GM18907 (cell line): ENCODE measurements at regions not wholly inside any gene's neighbourhood (a gene's known extent, or its start where the extent isn't known, plus 50 kb on each side); places are given as distances from the start of the nearest gene placed in this dataset.

Source experiments
- ATAC-seq: cut with Tn5 transposase; IDR thresholded peaks from one replicate; pipeline ENCODE4 v1.9.1; 2021; ENCODE audit warnings: mild to moderate bottlenecking, moderate library complexity; ENCODE audit not compliant: unreplicated experiment

DNA sequence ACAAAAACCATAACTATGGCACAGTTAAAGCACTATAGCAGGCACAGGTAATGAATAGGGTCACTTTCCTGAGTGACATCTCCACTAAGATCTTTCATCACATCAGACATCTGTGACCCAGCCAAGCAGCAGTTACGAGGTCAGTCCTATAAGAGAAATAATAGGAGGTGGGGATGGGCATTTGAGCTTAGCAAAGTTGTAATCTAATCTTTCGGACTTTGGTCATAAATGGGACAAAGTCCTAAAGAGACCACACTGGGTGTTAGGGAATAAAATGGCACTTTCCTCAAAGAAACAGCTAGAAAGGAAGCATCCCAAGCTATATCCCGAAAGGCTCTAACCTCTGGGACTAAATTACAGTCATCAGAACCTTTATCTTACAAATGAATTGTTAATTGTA, 432.2 kb downstream of the PIK3R1 start:
- ATAC-seq = no peak

DNA sequence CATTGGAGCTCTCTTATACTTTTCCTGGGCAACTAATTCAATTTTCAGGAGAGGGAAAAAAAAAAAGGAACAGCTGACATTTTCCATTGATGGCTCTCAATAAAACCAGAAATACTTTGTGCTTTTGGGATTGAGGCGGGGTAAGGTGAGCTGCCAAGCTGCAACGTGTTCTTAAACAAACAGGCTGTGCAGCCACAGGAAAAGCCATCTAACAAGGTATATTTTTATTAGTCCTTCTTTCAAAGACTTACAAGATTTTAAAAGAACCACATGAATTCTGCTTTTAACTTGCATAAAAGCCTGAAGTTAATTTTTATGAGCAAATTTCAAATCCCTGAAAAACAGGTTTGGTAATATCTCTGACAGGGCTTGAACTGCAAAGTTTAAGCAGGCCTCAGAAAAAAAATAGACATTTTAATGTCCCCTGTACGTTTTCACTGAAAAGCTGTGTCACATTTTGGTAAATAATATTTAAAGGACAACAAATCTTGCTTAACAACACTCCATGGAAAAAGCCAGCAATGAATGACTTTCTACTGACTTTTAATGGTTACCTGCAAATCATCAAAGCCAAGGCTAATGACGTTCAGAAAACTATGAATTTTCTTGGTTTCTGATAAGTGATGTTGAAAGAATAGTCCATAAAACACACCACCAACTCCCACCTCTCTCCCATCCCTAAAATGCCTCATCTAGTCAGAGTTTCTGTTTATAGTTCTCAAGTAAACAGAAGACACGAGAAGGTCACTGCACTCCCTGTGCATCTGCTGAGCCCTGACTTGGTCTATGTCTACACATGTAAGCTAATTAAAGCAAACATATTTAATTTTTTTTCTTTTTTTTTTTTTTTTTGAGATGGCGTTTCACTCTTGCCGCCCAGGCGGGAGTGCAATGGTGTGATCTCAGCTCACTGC, 433.6 kb downstream of the PIK3R1 start:
- no peak for ATAC-seq

DNA sequence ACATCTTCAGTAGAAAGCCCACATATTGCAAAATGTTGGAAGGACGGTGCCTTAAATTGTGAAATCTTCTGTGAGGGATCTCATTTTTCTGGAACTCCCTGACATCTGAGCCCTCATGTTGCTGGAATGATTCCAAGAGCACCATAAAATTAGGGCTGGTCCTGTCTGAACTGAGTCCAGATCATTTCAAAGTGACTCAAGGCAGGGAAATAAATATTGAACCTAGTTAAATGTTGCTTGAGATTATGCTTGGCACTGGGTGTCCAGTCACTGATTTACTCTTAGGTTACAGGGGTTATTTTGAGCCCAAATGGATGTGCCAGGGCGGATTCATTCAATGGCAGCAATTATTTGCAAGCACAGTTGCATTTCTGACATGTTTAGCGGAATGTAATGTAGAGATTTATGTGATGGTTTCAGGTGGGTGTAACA, 437.0 kb downstream of the PIK3R1 start:
- no peak for ATAC-seq

DNA sequence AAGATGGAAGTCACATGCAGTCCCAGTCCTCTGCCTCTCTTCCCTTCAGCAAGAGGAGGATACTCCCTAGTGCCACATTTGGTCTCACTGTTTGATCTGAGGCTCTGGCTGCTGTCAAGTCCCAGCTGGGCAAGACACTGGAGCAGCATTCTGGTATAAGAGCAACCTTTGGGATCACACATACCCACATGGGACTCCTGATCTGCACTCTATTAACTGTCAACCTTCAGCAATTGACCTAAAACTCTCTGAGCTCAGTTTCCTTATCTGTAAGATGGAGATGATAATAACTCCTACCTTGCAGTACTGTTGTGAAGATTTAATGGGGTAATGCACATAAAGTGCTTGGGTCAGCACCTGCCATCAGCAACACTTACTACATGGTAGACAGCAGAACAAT, 437.9 kb downstream of the PIK3R1 start:
- ATAC-seq = no peak

DNA sequence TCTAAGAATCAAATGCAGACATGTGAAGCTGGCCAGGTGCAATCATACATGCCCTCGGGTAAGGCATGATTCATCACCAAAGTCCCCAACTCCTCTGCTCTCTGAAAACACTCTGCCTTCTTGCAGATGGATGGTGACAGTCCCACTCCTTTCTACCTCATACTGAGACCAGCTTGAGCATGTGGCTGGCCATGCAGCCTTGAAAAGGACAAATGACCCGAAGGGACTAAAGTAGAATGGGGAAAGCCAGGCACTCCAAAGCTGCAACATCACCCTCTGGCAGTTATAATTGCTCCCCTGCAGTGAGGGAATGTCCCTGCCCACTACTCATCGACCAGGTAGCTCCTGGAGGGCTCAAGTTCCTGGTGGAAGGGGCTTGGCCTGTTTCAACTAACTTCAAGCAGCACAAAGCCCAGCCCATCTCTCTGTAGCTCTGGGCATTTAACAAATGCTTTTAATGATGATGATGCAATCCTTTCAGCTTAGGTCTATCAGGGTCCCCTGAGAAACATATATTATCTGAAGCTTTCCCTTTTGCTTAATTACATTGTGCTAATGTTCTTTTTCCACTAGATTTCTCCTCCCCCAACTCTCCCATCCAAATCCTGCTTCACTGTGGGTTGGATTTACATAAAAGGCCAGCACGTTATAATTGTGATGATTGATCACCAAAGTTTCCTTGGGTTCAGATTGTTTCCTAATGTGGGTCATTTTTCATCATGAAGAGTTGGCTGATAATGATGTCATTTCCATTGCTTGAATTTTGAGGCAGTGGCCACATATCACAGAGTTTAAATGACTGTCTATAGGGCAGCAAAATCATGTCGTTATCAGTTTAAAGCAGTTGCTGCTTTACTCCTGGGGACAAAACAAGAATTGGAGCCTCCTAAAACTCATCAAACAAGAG, 436.5 kb upstream of the SLC30A5 start:
- no peak for ATAC-seq

DNA sequence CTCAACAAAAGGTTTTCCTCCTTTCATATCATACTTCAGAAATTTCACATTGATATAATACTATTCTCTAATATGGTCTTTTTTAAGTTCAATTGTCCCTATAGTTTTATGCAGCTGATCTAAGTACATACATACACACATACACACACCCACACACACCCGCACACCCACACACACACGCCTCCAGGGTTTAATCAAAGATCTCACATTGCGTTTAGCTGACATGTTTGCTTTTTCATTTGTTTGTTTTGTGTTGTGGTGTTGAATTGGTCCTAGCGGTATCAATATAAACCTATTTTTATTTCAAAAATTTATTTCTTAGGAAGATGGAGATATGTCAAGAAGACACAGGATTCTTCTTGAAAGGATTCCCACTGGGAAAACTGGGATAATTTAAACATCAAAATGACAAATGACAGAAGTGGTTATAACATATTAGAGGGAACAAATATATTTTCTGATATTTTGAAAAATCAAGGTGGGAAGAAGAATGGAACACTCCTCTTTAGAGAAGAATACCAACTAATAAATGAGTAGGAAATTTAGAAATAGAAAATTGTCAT, 434.9 kb upstream of the SLC30A5 start:
- no peak for ATAC-seq

DNA sequence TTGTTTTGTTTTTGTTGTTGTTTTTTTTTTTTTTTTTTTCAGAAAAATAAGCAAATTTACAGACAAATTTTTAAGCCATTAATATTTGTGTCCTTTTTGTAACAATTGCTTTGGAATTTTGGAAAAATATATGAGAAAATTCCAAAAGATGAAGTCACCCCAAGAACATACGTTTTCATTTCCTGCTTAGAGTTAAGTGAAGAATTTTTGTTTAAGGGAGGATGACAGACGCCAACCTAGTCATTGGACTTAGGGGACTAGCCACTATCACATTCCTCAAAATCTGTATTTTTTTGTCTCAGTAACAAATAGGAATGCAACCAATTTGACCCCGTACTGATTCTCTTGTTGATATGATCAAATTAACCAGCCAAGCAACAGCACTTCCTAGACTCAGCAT, 433.9 kb upstream of the SLC30A5 start:
- no peak for ATAC-seq

DNA sequence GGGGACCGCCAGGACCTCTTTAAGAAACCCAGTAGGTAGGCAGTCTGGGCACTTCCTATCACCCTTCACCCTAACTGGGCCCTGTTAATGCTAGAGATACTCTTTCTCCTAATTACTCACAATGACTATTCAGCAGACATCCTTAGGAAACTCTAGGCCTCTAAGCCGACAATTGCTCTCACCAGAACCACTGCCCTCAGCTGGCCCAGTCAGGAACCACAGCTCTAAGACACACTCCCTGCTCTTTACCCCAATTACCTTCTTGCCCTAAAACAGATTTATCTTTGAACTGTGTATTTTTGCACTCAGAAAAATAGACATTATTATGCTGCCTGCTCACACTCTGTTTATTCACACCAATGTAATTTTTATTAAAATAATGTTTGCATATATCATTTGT, 432.6 kb upstream of the SLC30A5 start:
- no peak for ATAC-seq

DNA sequence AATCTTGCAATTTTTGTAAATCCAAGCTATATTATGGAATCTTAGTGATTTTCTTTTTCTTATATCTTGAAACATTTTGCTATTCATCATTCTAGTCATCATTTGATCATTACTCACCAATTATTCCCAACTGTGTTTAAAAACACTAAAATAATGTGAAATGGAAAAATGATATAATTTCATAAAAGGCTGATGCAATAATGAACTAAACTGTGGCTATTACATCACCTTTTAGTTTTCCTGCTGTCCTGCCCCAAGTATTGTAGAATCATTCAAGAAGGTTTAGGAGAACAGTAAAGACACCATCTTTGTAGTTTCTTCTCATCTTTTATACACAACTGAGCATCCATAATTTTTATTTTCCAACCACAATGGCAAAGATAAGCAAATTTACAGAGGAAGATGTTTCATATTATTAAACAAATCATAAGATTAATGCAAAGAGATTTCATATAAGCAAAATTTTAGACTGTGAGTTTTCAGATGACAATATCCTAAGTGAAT, 431.0 kb upstream of the SLC30A5 start:
- no peak for ATAC-seq

DNA sequence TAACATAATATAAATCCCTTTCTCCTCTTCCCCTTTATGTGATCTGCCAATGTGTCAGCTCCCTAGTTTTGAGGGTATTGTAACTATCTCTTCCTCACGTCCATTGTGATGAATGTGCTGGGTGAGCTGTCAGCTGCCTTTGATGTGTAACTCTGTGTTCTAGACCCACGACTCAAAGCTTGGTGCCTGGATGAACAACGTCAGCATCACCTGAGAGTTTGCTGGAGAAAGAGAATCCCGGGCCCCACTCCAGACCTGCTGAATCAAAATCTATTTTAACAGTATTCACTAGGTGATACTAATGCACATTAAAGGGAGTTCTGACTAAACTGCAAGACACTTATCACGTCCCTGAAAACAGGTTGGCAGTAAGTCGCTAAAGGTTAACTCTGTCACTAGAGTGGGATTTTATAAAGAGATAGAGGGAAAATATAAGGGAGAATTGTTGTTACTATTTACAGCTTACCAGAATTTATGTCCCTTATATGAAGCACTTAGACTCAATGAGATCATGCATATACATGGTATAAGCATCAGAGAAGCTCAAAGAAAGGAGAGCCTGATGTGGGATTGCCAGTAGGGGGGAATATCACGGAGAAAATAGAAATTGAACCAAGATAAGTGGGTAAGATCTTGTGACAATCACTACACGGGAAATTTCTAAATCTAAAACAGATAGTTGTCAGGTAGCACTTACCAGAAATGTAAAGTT, 423.8 kb upstream of the SLC30A5 start:
- ATAC-seq = no peak

DNA sequence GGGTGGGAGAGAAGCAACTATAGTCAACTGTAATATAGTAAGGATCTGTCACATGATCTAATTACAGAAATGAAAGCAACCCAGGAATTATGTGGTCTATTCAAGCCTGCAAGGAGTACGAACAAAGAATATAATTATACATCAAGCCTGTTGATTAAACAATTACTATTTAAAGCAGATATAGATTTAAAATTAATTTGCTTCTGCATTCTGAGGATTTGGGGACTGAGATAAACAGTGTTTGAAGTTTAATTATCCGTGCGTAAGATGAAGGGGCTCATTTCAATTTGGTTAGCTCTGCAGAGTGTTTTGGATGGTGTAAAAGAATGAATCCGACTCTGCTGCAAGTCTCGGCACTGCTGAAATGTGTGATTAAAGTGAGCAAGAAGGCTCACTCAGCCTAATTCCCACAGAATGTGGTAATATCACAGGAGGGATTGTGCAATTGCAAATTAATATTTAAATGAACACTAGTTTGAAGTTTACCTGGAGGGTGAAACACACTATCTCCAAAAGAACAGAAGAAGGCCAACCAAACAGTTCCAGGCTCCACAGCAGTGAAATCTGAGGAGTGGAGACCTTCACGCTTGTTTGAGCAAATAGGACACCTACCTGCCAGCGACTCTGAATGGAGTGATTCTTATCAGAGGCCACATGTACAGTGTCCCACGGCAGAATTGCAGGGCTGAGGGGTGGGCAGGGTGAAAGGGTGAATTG, 420.6 kb upstream of the SLC30A5 start:
- no peak for ATAC-seq

DNA sequence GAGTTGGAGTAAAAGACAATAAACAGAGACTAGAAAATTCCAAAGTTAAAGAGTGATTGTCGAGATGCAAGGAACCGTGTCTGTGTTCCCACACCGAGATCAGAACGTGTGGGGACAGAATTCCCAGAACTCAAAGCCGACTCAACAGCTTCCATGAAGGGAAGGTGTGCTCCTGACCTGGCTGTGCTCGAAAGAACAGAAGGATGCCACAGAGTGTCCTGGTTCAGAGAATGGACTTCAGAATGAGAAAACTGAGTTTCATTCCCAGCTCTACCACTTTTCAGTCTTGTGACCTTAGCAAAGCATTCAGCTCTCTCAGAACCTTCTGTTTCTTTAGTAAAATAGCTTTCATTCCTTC, 420.0 kb upstream of the SLC30A5 start:
- ATAC-seq = no peak

DNA sequence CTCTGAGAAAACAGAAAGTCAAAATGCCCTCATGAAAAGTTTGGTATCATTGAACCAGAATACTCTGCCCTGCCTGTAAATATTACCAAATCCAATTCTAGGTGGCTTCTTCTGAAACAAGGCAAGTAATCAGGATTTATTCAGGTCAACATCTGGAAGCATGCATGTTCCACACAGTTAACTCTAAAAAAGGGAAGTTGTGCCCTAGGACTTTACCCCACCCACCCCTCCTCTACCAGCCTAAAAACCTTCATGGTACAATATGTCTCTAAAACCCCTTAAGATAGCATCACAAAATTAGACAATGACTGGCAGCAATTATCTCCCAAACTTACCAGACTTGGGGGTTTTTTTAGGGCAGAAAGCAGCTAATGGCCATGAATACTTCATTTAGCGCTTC, 414.8 kb upstream of the SLC30A5 start:
- ATAC-seq = no peak

DNA sequence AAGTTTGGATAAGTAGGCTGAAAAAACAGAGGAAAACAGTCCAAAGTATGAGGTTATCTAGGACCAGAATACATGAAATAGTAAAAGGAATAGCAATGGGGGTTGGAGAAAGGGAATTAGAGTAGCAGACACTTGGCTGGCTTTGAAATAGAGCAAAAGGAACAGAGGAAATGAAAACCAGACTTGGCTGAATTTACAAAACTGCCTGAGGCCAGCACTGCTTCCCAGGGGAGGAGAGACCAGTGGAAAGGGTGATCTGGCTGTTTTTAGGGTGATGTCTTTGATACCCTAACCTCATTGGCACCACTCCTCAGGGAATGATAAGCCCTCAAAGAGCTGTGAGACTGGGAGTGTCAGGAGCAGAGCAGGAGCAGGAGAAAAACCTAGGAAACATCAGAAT, 413.4 kb upstream of the SLC30A5 start:
- no peak for ATAC-seq

DNA sequence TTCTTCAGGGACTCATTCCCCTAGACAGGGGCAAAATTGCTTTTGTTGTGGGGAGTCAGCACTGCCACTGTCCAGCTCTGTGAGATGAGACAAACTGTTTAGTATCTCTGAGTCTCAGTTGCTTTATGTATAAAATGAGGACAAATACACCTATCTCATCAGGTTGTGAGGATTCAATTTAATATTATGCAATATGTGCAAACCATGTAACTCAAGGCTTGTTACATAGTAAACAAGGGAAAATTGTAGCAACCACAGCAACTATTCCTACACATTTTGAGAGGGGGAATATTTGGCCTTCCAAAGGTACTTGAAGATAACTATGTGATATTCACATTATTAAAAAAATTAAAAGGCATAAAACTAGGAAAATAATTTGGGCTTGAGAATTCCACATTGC, 411.9 kb upstream of the SLC30A5 start:
- no peak for ATAC-seq

DNA sequence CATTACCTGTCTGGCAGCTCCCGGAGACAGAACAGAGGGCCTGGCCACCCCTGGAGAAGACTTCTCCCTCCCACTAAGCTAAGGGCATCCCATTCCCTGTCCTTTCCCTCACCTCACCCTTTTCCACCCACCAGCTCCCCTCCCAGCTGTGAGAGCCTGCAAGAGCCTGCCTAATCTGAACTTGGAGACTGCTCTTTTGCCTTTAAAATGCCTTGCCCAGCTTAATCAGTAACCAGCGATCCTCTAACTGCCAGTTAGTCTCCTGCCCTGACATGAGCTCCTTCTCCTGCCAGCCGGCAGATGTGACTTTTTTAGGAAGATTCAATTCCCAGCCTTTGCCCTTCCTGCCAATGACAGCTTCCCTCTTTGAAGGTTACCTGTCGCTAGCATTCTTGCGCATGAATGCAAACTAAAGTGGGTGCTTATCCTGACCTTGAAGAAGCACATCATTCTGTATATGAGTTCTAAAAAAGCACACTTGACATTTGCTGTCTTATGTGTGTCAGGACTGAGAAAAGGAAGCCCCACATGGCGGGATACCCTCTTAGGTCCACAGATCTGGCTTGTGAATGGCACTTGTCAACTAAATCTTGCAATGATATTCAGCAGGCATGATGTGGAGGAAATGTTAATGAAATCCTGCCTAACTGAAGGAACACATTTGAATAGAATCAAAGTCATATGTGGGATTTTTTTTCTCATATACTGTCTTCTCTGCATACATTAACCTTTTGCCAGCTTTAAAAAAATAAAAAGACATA, 411.2 kb upstream of the SLC30A5 start:
- no peak for ATAC-seq

DNA sequence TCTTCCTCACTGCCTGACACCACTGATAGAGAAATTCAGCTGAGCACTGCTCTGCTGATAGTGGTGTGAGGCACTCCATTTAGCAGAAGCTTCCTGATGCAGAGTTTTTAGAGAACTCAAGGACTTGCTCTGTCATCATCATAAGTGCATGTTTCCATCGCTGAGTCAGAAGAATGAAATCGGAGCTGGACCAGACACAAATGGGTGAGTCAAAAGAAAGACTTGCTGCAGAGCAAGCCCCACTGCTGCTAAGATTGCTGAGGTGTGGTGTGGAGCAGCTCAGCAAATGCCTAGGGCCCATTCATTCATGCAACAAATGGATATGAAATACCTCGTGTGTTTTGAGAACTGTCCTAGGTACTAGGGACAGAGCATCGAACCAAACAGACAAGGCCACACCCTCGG, 410.2 kb upstream of the SLC30A5 start:
- ATAC-seq = no peak

DNA sequence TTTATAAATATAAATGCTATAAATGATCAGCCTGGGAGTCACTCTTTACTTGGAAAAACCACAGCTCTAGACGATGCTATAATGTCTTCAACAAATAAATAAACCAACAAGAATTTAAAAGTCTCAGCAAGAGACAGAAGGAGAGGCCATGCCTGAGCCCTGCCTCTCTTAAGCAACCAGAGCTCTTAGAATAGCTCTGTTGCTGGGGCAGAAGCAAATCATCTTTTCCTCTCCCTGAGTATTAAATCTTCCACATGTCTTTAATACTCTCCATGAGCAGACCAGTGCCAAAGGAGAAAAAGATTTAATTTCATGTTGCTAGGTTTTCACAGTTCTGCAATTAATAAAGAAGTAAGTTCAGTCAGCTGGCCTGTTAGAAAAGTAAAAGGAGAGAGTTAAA, 408.0 kb upstream of the SLC30A5 start:
- ATAC-seq = no peak

DNA sequence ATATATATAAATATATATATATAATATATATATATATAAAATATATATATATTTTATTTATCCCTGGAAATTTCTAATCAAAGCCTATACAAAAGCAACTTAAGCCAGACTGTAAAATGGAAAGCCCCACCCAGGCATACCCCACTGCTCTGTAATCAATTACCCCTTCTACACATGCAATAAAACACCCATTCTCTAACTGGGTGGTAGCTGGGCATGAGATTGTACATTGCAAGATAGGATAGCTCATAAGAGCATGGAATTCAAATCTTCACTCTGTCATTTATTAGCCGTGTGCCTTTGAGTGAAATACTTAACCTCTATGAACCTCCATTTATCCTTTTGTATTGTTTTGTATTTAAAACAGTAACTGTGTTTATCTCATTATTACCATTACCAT, 405.3 kb upstream of the SLC30A5 start:
- no peak for ATAC-seq
